ENCODE measurements at regions not wholly inside any gene's neighbourhood (a gene's known extent, or its start where the extent isn't known, plus 50 kb on each side); places are given as distances from the start of the nearest gene placed in this dataset.

DNA sequence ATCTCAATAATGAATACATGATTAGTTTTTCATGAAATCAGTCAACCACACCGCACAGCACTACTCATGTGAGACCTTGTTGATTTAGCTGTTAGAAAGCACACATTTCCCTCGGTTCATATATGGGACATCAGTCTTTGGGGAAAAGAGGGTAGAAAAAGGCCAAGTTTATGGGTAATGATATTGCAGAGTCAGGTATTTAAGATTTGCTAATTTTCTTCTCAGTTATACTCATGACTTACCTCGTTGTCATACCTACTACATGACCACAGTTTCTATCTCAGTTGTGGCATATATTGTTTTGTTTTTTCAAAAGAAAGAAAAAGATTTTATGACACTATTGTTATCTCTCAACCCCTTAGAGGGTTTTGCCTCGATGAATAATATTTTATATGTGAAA is 165.6 kb downstream of the POU4F1 start:
- no peak for TF ChIP-seq CTCF (IDR thresholded peaks at IDR 0.05)
- no peak for TF ChIP-seq POLR2A (IDR thresholded peaks at IDR 0.05)

Data from prostate gland (tissue), 2 donors.